ENCODE measurements at regions not wholly inside any gene's neighbourhood (a gene's known extent, or its start where the extent isn't known, plus 50 kb on each side); places are given as distances from the start of the nearest gene placed in this dataset.
A peak's percentile ranks its signal among the peaks of the same experiment; 100 is the strongest.

- H3K27me3 ChIP-seq (replicated peaks; ENCODE audit: insufficient read depth), result no peaks in the 10 kb centered on the region
- intact Hi-C loops (cut with DNase I), result loop anchor here (2.0 kb wide), 1 partner anchor 1482 kb away; no protein-coding TSS in a partner anchor
- no peaks in the 10 kb centered on the region for H3K36me3 ChIP-seq
- H3K4me1 ChIP-seq (replicated peaks), result no peaks in the 10 kb centered on the region
- 42% methylated on average over 3 of the region's 3 CpGs for WGBS
- DNase-seq (ENCODE audit: low spot score), result no peak
- H3K9me3 ChIP-seq, result no peaks in the 10 kb centered on the region
- TF ChIP-seq CTCF (IDR thresholded peaks at IDR 0.05), result peak in 2 of 4 experiments; percentile 27 to 31
- TF ChIP-seq POLR2A (IDR thresholded peaks at IDR 0.05), result no peak
- no peak overlapping the region for H3K27ac ChIP-seq
- no peak overlapping the region for H3K4me3 ChIP-seq
Measured at GRCh38 chr11:22130462-22131053, 62.3 kb upstream of the ANO5 start.

- Histone ChIP-seq H3K9me3 (no peaks in the 10 kb centered on the region), H3K4me3 (no peak overlapping the region), H3K4me1 (replicated peaks) (no peaks in the 10 kb centered on the region), H3K27ac (no peak overlapping the region), H3K36me3 (no peaks in the 10 kb centered on the region), H3K27me3 (replicated peaks; ENCODE audit: insufficient read depth) (no peaks in the 10 kb centered on the region)
- TF ChIP-seq CTCF (IDR thresholded peaks at IDR 0.05), result no peak
- no peak for TF ChIP-seq POLR2A (IDR thresholded peaks at IDR 0.05)
- TF ChIP-seq POLR2AphosphoS5 (IDR thresholded peaks at IDR 0.05), result no peak
- DNase-seq (ENCODE audit: low spot score), result no peak
- intact Hi-C loops (cut with DNase I), result no loop called here
Measured at GRCh38 chr11:22133776-22134175, 59.1 kb upstream of the ANO5 start.

GRCh38 chr11:22138264-22138663 is 54.6 kb upstream of the ANO5 start:
- TF ChIP-seq CTCF (IDR thresholded peaks at IDR 0.05), result no peak
- TF ChIP-seq POLR2AphosphoS5 (IDR thresholded peaks at IDR 0.05), result no peak
- TF ChIP-seq POLR2A (IDR thresholded peaks at IDR 0.05), result no peak
- Histone ChIP-seq H3K36me3 (no peaks in the 10 kb centered on the region), H3K4me3 (no peak overlapping the region), H3K9me3 (no peaks in the 10 kb centered on the region), H3K4me1 (replicated peaks) (no peaks in the 10 kb centered on the region), H3K27me3 (replicated peaks; ENCODE audit: insufficient read depth) (no peaks in the 10 kb centered on the region), H3K27ac (no peak overlapping the region)
- no peak for DNase-seq (ENCODE audit: low spot score)
- intact Hi-C loops (cut with DNase I), result no loop called here
